ENCODE measurements at regions not wholly inside any gene's neighbourhood (a gene's known extent, or its start where the extent isn't known, plus 50 kb on each side); places are given as distances from the start of the nearest gene placed in this dataset.

GRCh38 chr20:57888591-57888990 is 178.8 kb upstream of the PMEPA1 start:
- no peak for TF ChIP-seq CTCF (conservative IDR thresholded peaks at IDR 0.05; ENCODE audit: low read depth, low read length)
- TF ChIP-seq EZH2 (IDR thresholded peaks at IDR 0.05; ENCODE audit: borderline replicate concordance, low read depth, low read length, poor library complexity, severe bottlenecking), result no peak
